A673 (cell line): ENCODE measurements at regions not wholly inside any gene's neighbourhood (a gene's known extent, or its start where the extent isn't known, plus 50 kb on each side); places are given as distances from the start of the nearest gene placed in this dataset.

Experiments
- CTCF ChIP-seq: fragments of 300-800, 200-600 bp; sonication (generic); conservative IDR thresholded peaks from 2 replicates; pipeline ENCODE4 v1.5.1; 2017; ENCODE audit warnings: low read depth, mild to moderate bottlenecking, antibody characterized with exemption, low read length, moderate library complexity, mixed read lengths
- EZH2 ChIP-seq: fragments of 200-600 bp; sonication (generic); IDR thresholded peaks from 2 replicates; pipeline ENCODE4 v1.6.1; 2017; ENCODE audit warnings: borderline replicate concordance, low read depth, mild to moderate bottlenecking, mixed read lengths, antibody characterized with exemption, low read length; ENCODE audit not compliant: poor library complexity, severe bottlenecking

DNA sequence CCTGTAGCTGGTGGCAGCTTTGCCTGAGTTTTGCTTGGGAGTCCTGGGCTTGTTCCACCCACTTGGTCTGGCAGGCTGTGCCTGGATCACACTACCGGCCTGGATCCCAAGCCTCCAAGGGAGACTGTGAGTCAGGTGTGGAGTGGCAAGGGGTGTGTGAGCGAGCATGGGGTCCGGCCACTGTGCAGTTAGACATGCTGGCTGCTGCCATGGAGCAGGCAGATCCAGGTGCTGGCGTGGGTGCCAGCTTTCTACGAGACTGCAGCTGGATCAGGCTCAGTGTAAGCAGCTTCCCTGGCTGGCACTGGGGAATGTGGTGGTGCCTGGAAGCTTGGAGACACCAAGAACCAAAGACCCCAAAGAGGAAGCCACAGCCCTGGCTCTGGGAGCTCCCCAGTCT is 102.0 kb upstream of the BNIP2 start:
- TF ChIP-seq CTCF (no peak), EZH2 (no peak)
